ENCODE measurements at regions not wholly inside any gene's neighbourhood (a gene's known extent, or its start where the extent isn't known, plus 50 kb on each side); places are given as distances from the start of the nearest gene placed in this dataset.
A peak's percentile ranks its signal among the peaks of the same experiment; 100 is the strongest.

- Histone ChIP-seq H3K27ac (ENCODE audit: poor library complexity, severe bottlenecking) (no peak overlapping the region), H3K36me3 (ENCODE audit: low read depth) (no peaks in the 10 kb centered on the region), H3K9me3 (ENCODE audit: severe bottlenecking) (no peaks in the 10 kb centered on the region), H3K4me3 (ENCODE audit: severe bottlenecking) (no peak overlapping the region), H3K27me3 (ENCODE audit: insufficient read depth, poor library complexity, severe bottlenecking) (no peaks in the 10 kb centered on the region), H3K4me1 (ENCODE audit: insufficient read depth, poor library complexity, severe bottlenecking) (no peaks in the 10 kb centered on the region)
- no peak for DNase-seq (ENCODE audit: low spot score)
- no peak for TF ChIP-seq CTCF (IDR thresholded peaks at IDR 0.05; ENCODE audit: poor library complexity, severe bottlenecking)
- peak; percentile 45; the same call in 2 of the 3 replicates for ATAC-seq (ENCODE audit: low read depth)
These were observed 252.5 kb upstream of the PLXNA2 start for GRCh38 chr1:208496467-208497371.

- Histone ChIP-seq H3K9me3 (ENCODE audit: severe bottlenecking) (no peaks in the 10 kb centered on the region), H3K27me3 (ENCODE audit: insufficient read depth, poor library complexity, severe bottlenecking) (no peaks in the 10 kb centered on the region), H3K4me3 (ENCODE audit: severe bottlenecking) (no peak overlapping the region), H3K27ac (ENCODE audit: poor library complexity, severe bottlenecking) (no peak overlapping the region), H3K36me3 (ENCODE audit: low read depth) (no peaks in the 10 kb centered on the region), H3K4me1 (ENCODE audit: insufficient read depth, poor library complexity, severe bottlenecking) (no peaks in the 10 kb centered on the region)
- no peak for TF ChIP-seq CTCF (IDR thresholded peaks at IDR 0.05; ENCODE audit: poor library complexity, severe bottlenecking)
- no peak for ATAC-seq (ENCODE audit: low read depth)
- no peak for DNase-seq (ENCODE audit: low spot score)
These were observed 253.8 kb upstream of the PLXNA2 start for GRCh38 chr1:208497866-208498541.

- no peak for TF ChIP-seq CTCF (IDR thresholded peaks at IDR 0.05; ENCODE audit: poor library complexity, severe bottlenecking)
- ATAC-seq (ENCODE audit: low read depth) (no peak), DNase-seq (ENCODE audit: low spot score) (no peak)
- no peak overlapping the region for H3K4me3 ChIP-seq (ENCODE audit: severe bottlenecking)
- H3K27me3 ChIP-seq (ENCODE audit: insufficient read depth, poor library complexity, severe bottlenecking), result no peaks in the 10 kb centered on the region
- no peaks in the 10 kb centered on the region for H3K4me1 ChIP-seq (ENCODE audit: insufficient read depth, poor library complexity, severe bottlenecking)
- no peaks in the 10 kb centered on the region for H3K36me3 ChIP-seq (ENCODE audit: low read depth)
- H3K9me3 ChIP-seq (ENCODE audit: severe bottlenecking), result no peaks in the 10 kb centered on the region
- H3K27ac ChIP-seq (ENCODE audit: poor library complexity, severe bottlenecking), result no peak overlapping the region
These were observed 254.8 kb upstream of the PLXNA2 start for GRCh38 chr1:208499026-208499425.

GRCh38 chr1:208499601-208500000 lies 255.4 kb upstream of the PLXNA2 start:
- Histone ChIP-seq H3K4me3 (ENCODE audit: severe bottlenecking) (no peak overlapping the region), H3K4me1 (ENCODE audit: insufficient read depth, poor library complexity, severe bottlenecking) (no peaks in the 10 kb centered on the region), H3K27ac (ENCODE audit: poor library complexity, severe bottlenecking) (no peak overlapping the region), H3K9me3 (ENCODE audit: severe bottlenecking) (no peaks in the 10 kb centered on the region), H3K36me3 (ENCODE audit: low read depth) (no peaks in the 10 kb centered on the region), H3K27me3 (ENCODE audit: insufficient read depth, poor library complexity, severe bottlenecking) (no peaks in the 10 kb centered on the region)
- ATAC-seq (ENCODE audit: low read depth), result no peak
- TF ChIP-seq CTCF (IDR thresholded peaks at IDR 0.05; ENCODE audit: poor library complexity, severe bottlenecking), result no peak
- no peak for DNase-seq (ENCODE audit: low spot score)

All from RWPE2 (cell line).